ENCODE measurements at regions not wholly inside any gene's neighbourhood (a gene's known extent, or its start where the extent isn't known, plus 50 kb on each side); places are given as distances from the start of the nearest gene placed in this dataset.
"Not testable (repeated sequence)": the region's sequence is repeated elsewhere in the genome, so short reads cannot be mapped to it uniquely, and the experiment has no call there.

- no peak for TF ChIP-seq CTCF (IDR thresholded peaks at IDR 0.05)
- TF ChIP-seq POLR2A (IDR thresholded peaks at IDR 0.05), result no peak
- no peaks in the 10 kb centered on the region for H3K9me3 ChIP-seq
- no peak overlapping the region for H3K27ac ChIP-seq
- H3K36me3 ChIP-seq, result no peaks in the 10 kb centered on the region
- H3K4me3 ChIP-seq (replicated peaks in 1 of 3), result no peak overlapping the region
- intact Hi-C loops (cut with DNase I), result no loop called here
- DNase-seq, result no peak
- 96 to 97% methylated on average over 10 of the region's 10 CpGs for WGBS, 2 donors
- H3K27me3 ChIP-seq, result no peaks in the 10 kb centered on the region
- H3K4me1 ChIP-seq, result no peaks in the 10 kb centered on the region
Measured at GRCh38 chr6:11931296-11932035, 80.6 kb upstream of the HIVEP1 start.

- H3K4me3 ChIP-seq (replicated peaks in 1 of 3), result not testable (repeated sequence)
- WGBS, 2 donors, result 90 to 95% methylated on average over 6 of the region's 6 CpGs
Measured at GRCh38 chr6:11930834-11931233, 81.3 kb upstream of the HIVEP1 start.

GRCh38 chr6:11930240-11930639, 81.9 kb upstream of the HIVEP1 start:
- Histone ChIP-seq H3K4me3 (replicated peaks in 1 of 3) (no peak overlapping the region), H3K27ac (no peak overlapping the region), H3K36me3 (no peaks in the 10 kb centered on the region), H3K27me3 (no peaks in the 10 kb centered on the region), H3K9me3 (no peaks in the 10 kb centered on the region), H3K4me1 (no peaks in the 10 kb centered on the region)
- TF ChIP-seq POLR2A (IDR thresholded peaks at IDR 0.05) (no peak), CTCF (IDR thresholded peaks at IDR 0.05) (no peak)
- WGBS, 2 donors, result 74 to 76% methylated on average over 2 of the region's 2 CpGs
- DNase-seq, result no peak
- intact Hi-C loops (cut with DNase I), result no loop called here

More at GRCh38 chr6:11930834-11931233, 81.3 kb upstream of the HIVEP1 start:
- H3K9me3 ChIP-seq; H3K27ac ChIP-seq; H3K4me1 ChIP-seq; H3K27me3 ChIP-seq; DNase-seq; intact Hi-C loops (cut with DNase I); H3K36me3 ChIP-seq: not testable (repeated sequence)

- TF ChIP-seq CTCF (IDR thresholded peaks at IDR 0.05) (no peak), POLR2A (IDR thresholded peaks at IDR 0.05) (no peak)
- H3K27ac ChIP-seq, result no peak overlapping the region
- DNase-seq, result no peak
- 92 to 94% methylated on average over 8 of the region's 8 CpGs for WGBS, 2 donors
- H3K4me1 ChIP-seq, result no peaks in the 10 kb centered on the region
- H3K36me3 ChIP-seq, result no peaks in the 10 kb centered on the region
- no peaks in the 10 kb centered on the region for H3K27me3 ChIP-seq
- no peak overlapping the region for H3K4me3 ChIP-seq (replicated peaks in 1 of 3)
- H3K9me3 ChIP-seq, result no peaks in the 10 kb centered on the region
- intact Hi-C loops (cut with DNase I), result no loop called here
Measured at GRCh38 chr6:11929241-11929835, 82.8 kb upstream of the HIVEP1 start.

- no peak for DNase-seq
- 85 to 90% methylated on average over 2 of the region's 2 CpGs for WGBS, 2 donors
Measured at GRCh38 chr6:11926594-11927407, 85.3 kb upstream of the HIVEP1 start.

More at GRCh38 chr6:11926594-11927407, 85.3 kb upstream of the HIVEP1 start:
- H3K4me1 ChIP-seq, result no peaks in the 10 kb centered on the region
- no peaks in the 10 kb centered on the region for H3K9me3 ChIP-seq
- TF ChIP-seq CTCF (IDR thresholded peaks at IDR 0.05), result no peak
- TF ChIP-seq POLR2A (IDR thresholded peaks at IDR 0.05), result no peak
- no peaks in the 10 kb centered on the region for H3K36me3 ChIP-seq
- H3K27me3 ChIP-seq, result no peaks in the 10 kb centered on the region
- H3K4me3 ChIP-seq (replicated peaks in 1 of 3), result no peak overlapping the region
- intact Hi-C loops (cut with DNase I), result no loop called here
- no peak overlapping the region for H3K27ac ChIP-seq

Data from thyroid gland (tissue), 4 donors.